ENCODE measurements at regions not wholly inside any gene's neighbourhood (a gene's known extent, or its start where the extent isn't known, plus 50 kb on each side); places are given as distances from the start of the nearest gene placed in this dataset.

- TF ChIP-seq CTCF (IDR thresholded peaks at IDR 0.05): no peak
- TF ChIP-seq POLR2A (IDR thresholded peaks at IDR 0.05): no peak
Observed at GRCh38 chr4:59381591-59381990, 1818.5 kb upstream of the ADGRL3 start.

Measured in lower leg skin (tissue), 3 donors.